ENCODE measurements at regions not wholly inside any gene's neighbourhood (a gene's known extent, or its start where the extent isn't known, plus 50 kb on each side); places are given as distances from the start of the nearest gene placed in this dataset.

GRCh38 chr21:32070676-32071330 is 198.0 kb downstream of the HUNK start:
- TF ChIP-seq CTCF (IDR thresholded peaks at IDR 0.05; ENCODE audit: low read depth, low read length): no peak
- TF ChIP-seq POLR2A (IDR thresholded peaks at IDR 0.05; ENCODE audit: extremely low read depth, insufficient read length): no peak
- no peak for TF ChIP-seq MAX (IDR thresholded peaks at IDR 0.05; ENCODE audit: low read depth, low read length)
- no peak for TF ChIP-seq MYC (IDR thresholded peaks at IDR 0.05; ENCODE audit: low read depth, low read length)
